ENCODE measurements at regions not wholly inside any gene's neighbourhood (a gene's known extent, or its start where the extent isn't known, plus 50 kb on each side); places are given as distances from the start of the nearest gene placed in this dataset.

- TF ChIP-seq, protein P1, sequence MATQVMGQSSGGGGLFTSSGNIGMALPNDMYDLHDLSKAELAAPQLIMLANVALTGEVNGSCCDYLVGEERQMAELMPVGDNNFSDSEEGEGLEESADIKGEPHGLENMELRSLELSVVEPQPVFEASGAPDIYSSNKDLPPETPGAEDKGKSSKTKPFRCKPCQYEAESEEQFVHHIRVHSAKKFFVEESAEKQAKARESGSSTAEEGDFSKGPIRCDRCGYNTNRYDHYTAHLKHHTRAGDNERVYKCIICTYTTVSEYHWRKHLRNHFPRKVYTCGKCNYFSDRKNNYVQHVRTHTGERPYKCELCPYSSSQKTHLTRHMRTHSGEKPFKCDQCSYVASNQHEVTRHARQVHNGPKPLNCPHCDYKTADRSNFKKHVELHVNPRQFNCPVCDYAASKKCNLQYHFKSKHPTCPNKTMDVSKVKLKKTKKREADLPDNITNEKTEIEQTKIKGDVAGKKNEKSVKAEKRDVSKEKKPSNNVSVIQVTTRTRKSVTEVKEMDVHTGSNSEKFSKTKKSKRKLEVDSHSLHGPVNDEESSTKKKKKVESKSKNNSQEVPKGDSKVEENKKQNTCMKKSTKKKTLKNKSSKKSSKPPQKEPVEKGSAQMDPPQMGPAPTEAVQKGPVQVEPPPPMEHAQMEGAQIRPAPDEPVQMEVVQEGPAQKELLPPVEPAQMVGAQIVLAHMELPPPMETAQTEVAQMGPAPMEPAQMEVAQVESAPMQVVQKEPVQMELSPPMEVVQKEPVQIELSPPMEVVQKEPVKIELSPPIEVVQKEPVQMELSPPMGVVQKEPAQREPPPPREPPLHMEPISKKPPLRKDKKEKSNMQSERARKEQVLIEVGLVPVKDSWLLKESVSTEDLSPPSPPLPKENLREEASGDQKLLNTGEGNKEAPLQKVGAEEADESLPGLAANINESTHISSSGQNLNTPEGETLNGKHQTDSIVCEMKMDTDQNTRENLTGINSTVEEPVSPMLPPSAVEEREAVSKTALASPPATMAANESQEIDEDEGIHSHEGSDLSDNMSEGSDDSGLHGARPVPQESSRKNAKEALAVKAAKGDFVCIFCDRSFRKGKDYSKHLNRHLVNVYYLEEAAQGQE (IDR thresholded peaks at IDR 0.05; ENCODE audit: insufficient read depth in 1 of 2, low read depth in 2 of 2, low read length in 1 of 2) = no peak
- TF ChIP-seq SIN3A (IDR thresholded peaks at IDR 0.05; ENCODE audit: borderline replicate concordance, insufficient read depth, low read depth, low read length) (no peak), TCF7L2 (IDR thresholded peaks at IDR 0.05; ENCODE audit: low read depth, low read length) (no peak), POLR2AphosphoS5 (IDR thresholded peaks at IDR 0.05; ENCODE audit: low read depth, low read length) (no peak)
- TF ChIP-seq, protein P2, sequence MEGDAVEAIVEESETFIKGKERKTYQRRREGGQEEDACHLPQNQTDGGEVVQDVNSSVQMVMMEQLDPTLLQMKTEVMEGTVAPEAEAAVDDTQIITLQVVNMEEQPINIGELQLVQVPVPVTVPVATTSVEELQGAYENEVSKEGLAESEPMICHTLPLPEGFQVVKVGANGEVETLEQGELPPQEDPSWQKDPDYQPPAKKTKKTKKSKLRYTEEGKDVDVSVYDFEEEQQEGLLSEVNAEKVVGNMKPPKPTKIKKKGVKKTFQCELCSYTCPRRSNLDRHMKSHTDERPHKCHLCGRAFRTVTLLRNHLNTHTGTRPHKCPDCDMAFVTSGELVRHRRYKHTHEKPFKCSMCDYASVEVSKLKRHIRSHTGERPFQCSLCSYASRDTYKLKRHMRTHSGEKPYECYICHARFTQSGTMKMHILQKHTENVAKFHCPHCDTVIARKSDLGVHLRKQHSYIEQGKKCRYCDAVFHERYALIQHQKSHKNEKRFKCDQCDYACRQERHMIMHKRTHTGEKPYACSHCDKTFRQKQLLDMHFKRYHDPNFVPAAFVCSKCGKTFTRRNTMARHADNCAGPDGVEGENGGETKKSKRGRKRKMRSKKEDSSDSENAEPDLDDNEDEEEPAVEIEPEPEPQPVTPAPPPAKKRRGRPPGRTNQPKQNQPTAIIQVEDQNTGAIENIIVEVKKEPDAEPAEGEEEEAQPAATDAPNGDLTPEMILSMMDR (IDR thresholded peaks at IDR 0.05) = no peak
These were observed 130.1 kb upstream of the DOK5 start for GRCh38 chr20:54345301-54345724.

DNA sequence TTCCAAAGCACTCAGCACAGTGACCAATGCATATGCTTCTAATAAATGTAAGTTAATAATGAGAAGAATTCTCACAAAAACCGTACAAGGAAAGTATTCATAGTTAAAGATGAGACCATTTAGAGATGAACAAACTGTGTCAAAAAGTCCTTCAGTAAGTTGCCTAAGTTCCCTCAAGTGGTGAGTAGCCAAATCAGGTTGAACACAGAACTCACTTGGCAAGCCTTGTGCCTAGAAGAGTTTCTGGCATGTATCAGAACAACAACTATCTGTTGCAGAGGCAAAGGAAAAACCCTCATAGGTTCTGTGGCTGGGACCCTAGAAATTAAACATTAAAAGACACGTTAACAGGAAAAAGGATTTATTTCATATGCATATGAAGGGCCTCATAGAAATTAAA lies 129.6 kb upstream of the DOK5 start:
- ATAC-seq (no peak), DNase-seq (ENCODE audit: low read depth, low spot score) (no peak)
- Histone ChIP-seq H3K27ac (ENCODE audit: low read length) (no peak overlapping the region), H3K27me3 (ENCODE audit: control insufficient read depth, insufficient read depth, low read length) (no peaks in the 10 kb centered on the region), H3K36me3 (ENCODE audit: control insufficient read depth, insufficient read depth, low read length) (no peaks in the 10 kb centered on the region), H3K4me1 (ENCODE audit: control insufficient read depth, insufficient read depth, low read length) (no peaks in the 10 kb centered on the region; the same call in 1 of the 2 replicates), H3K4me3 (ENCODE audit: low read depth in 2 of 2, low read length in 2 of 2) (no peak overlapping the region), H3K9me3 (ENCODE audit: control insufficient read depth, insufficient read depth, low read depth, low read length) (no peaks in the 10 kb centered on the region)
- no TSS peak for BruUV-seq (replicated peaks)
- ChIA-PET CTCF (no interaction called here), POLR2A (no interaction called here)
- TF ChIP-seq SIN3A (IDR thresholded peaks at IDR 0.05; ENCODE audit: borderline replicate concordance, insufficient read depth, low read depth, low read length) = no peak
- no peak for TF ChIP-seq POLR2AphosphoS5 (IDR thresholded peaks at IDR 0.05; ENCODE audit: low read depth, low read length)
- TF ChIP-seq, protein P1 (IDR thresholded peaks at IDR 0.05; ENCODE audit: insufficient read depth in 1 of 2, low read depth in 2 of 2, low read length in 1 of 2) = no peak
- no peak for TF ChIP-seq TCF7L2 (IDR thresholded peaks at IDR 0.05; ENCODE audit: low read depth, low read length)
- TF ChIP-seq, protein P2 (IDR thresholded peaks at IDR 0.05) = no peak
- intact Hi-C loops (cut with micrococcal nuclease; ENCODE audit: unreplicated experiment) = no loop called here
- in situ Hi-C loops (cut with HindIII; ENCODE audit: low pct_unique_long_range_greater_than_20kb, low sequenced_read_pairs) = no loop called here

More at GRCh38 chr20:54345301-54345724, 130.1 kb upstream of the DOK5 start:
- Histone ChIP-seq H3K27ac (ENCODE audit: low read length) (no peak overlapping the region), H3K9me3 (ENCODE audit: control insufficient read depth, insufficient read depth, low read depth, low read length) (no peaks in the 10 kb centered on the region), H3K27me3 (ENCODE audit: control insufficient read depth, insufficient read depth, low read length) (no peaks in the 10 kb centered on the region), H3K36me3 (ENCODE audit: control insufficient read depth, insufficient read depth, low read length) (no peaks in the 10 kb centered on the region), H3K4me1 (ENCODE audit: control insufficient read depth, insufficient read depth, low read length) (no peaks in the 10 kb centered on the region; the same call in 1 of the 2 replicates), H3K4me3 (ENCODE audit: low read depth in 2 of 2, low read length in 2 of 2) (no peak overlapping the region)
- ChIA-PET CTCF (no interaction called here), POLR2A (no interaction called here)
- BruUV-seq (replicated peaks) = no TSS peak
- in situ Hi-C loops (cut with HindIII; ENCODE audit: low pct_unique_long_range_greater_than_20kb, low sequenced_read_pairs) = no loop called here
- intact Hi-C loops (cut with micrococcal nuclease; ENCODE audit: unreplicated experiment) = no loop called here
- peak; percentile 22 for DNase-seq (ENCODE audit: low read depth, low spot score)
- 0 out of 2 replicates have a peak, but pooled peaks have one; percentile 38 for ATAC-seq
